RWPE2 (cell line): ENCODE measurements at regions not wholly inside any gene's neighbourhood (a gene's known extent, or its start where the extent isn't known, plus 50 kb on each side); places are given as distances from the start of the nearest gene placed in this dataset.
"Not testable (repeated sequence)": the region's sequence is repeated elsewhere in the genome, so short reads cannot be mapped to it uniquely, and the experiment has no call there.

ENCODE experiments used
- ATAC-seq: fragments of 200-7000 bp; cut with Tn5 transposase; 3 replicates; pipeline ENCODE4 v1.9.1; 2021; ENCODE audit warnings: low read depth
- DNase-seq: peaks from one replicate; pipeline ENCODE4 v3.0.0-alpha.2; 2020; ENCODE audit warnings: low spot score
- H3K27ac ChIP-seq: fragments of 450-650 bp; 2 replicates; pipeline ENCODE4 v1.5.1; 2017; ENCODE audit warnings: mild to moderate bottlenecking; ENCODE audit not compliant: poor library complexity, severe bottlenecking
- H3K27me3 ChIP-seq: fragments of 250-450 bp; sonication (Bioruptor Pico); 2 replicates; pipeline ENCODE4 v1.5.1; 2021; ENCODE audit warnings: mild to moderate bottlenecking, moderate library complexity; ENCODE audit not compliant: insufficient read depth, poor library complexity, severe bottlenecking
- H3K36me3 ChIP-seq: fragments of 250-450 bp; sonication (Bioruptor Pico); 2 replicates; pipeline ENCODE4 v1.5.1; 2020; ENCODE audit warnings: low read depth, mild to moderate bottlenecking, moderate library complexity
- H3K4me1 ChIP-seq: fragments of 250-450 bp; sonication (Bioruptor Pico); 2 replicates; pipeline ENCODE4 v1.5.1; 2021; ENCODE audit warnings: mild to moderate bottlenecking, moderate library complexity; ENCODE audit not compliant: insufficient read depth, poor library complexity, severe bottlenecking
- H3K4me3 ChIP-seq: fragments of 250-450 bp; sonication (Bioruptor Pico); 2 replicates; pipeline ENCODE4 v1.5.1; 2021; ENCODE audit warnings: mild to moderate bottlenecking, moderate library complexity; ENCODE audit not compliant: severe bottlenecking
- H3K9me3 ChIP-seq: fragments of 250-450 bp; sonication (Bioruptor Pico); 2 replicates; pipeline ENCODE4 v1.5.1; 2021; ENCODE audit warnings: mild to moderate bottlenecking, moderate library complexity; ENCODE audit not compliant: severe bottlenecking
- TF ChIP-seq, protein P1 (sequence below): fragments of 450-650 bp; IDR thresholded peaks from one replicate; pipeline ENCODE4 v1.5.1; 2017; ENCODE audit warnings: mild to moderate bottlenecking, moderate library complexity; ENCODE audit not compliant: poor library complexity, severe bottlenecking

DNA sequence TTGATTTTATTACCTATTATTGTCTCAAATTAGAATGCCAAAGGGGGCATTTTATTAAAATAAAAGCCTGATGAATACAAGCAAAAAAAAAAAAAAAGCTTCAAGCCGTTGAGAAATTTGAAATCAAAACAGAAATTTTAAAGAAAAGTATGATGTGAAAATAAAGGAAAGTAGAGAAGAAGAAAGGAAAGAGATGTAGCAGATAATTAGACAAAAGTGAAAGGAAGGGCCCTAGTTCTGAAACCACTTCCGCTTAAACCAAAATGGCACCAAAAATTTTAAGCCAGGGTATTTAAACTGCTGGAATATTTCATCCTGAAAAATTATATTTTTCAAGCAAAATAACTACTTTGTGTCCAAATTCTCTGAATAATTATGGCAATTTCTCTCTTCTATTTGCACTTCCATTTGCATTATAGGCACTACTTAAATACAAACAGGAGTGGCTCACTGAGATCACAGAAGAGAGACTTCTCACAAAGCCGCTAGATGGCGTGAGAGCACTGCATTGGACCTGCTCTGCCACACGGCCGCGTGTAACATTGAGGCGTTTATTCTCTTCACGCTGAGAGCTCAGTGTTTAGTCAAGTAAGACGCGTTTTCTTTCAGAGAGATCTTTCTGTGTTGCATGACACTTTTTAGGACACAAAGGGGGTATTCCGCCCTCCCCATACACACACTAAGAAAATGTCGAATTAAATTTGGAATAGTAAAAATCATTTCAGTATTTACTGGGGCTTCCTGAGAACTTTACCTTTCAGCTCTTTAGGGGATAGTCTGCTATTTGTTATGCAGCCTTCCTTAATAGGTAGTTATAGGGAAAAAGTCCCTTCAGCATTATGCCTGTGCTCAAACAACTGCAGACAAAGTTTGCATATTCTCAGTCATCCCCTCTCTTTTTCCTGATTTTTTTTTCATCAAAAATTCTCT, 368.4 kb upstream of the CCNH start:
- peak; percentile 99 for ATAC-seq

GRCh38 chr5:87778876-87779275, 366.1 kb upstream of the CCNH start:
- TF ChIP-seq, protein P1, sequence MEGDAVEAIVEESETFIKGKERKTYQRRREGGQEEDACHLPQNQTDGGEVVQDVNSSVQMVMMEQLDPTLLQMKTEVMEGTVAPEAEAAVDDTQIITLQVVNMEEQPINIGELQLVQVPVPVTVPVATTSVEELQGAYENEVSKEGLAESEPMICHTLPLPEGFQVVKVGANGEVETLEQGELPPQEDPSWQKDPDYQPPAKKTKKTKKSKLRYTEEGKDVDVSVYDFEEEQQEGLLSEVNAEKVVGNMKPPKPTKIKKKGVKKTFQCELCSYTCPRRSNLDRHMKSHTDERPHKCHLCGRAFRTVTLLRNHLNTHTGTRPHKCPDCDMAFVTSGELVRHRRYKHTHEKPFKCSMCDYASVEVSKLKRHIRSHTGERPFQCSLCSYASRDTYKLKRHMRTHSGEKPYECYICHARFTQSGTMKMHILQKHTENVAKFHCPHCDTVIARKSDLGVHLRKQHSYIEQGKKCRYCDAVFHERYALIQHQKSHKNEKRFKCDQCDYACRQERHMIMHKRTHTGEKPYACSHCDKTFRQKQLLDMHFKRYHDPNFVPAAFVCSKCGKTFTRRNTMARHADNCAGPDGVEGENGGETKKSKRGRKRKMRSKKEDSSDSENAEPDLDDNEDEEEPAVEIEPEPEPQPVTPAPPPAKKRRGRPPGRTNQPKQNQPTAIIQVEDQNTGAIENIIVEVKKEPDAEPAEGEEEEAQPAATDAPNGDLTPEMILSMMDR: no peak
- H3K9me3 ChIP-seq: no peaks in the 10 kb centered on the region
- no peak overlapping the region for H3K27ac ChIP-seq
- H3K4me1 ChIP-seq: no peaks in the 10 kb centered on the region
- peaks cover 23% of the 10 kb centered on the region for H3K27me3 ChIP-seq
- H3K4me3 ChIP-seq: no peak overlapping the region
- H3K36me3 ChIP-seq: no peaks in the 10 kb centered on the region
- DNase-seq: no peak
- no peak for ATAC-seq

More for the DNA sequence above, 368.4 kb upstream of the CCNH start:
- Histone ChIP-seq H3K27me3 (peaks cover 40% of the 10 kb centered on the region), H3K9me3 (no peaks in the 10 kb centered on the region), H3K27ac (no peak overlapping the region), H3K36me3 (no peaks in the 10 kb centered on the region), H3K4me3 (no peak overlapping the region), H3K4me1 (no peaks in the 10 kb centered on the region)
- TF ChIP-seq, protein P1: peak; percentile 99
- peak; percentile 75 for DNase-seq

- ATAC-seq (no peak), DNase-seq (no peak)
- no peak overlapping the region for H3K27ac ChIP-seq
Measured at GRCh38 chr5:87777877-87778276, 365.1 kb upstream of the CCNH start.

DNA sequence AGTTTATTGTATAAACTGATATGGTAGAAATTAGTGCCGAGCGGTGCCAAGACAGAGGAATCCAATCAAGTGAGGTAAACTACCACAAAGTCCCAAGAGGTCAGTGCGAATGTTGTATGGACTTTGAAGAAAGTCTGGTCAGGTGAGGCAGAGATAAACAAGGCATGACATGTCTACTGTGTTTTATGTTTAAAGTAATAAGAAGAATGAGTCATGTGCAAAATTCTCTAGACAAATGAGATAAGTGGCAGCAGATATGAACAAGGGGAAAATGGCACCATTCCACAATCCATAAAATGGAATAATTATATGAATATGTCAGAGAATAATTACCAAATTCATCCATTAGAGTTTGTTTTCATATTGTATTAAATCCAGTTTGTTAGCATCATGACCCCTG, 364.1 kb upstream of the CCNH start:
- Histone ChIP-seq H3K9me3 (no peaks in the 10 kb centered on the region), H3K4me3 (no peak overlapping the region), H3K36me3 (no peaks in the 10 kb centered on the region), H3K27me3 (peaks cover 6% of the 10 kb centered on the region), H3K4me1 (no peaks in the 10 kb centered on the region), H3K27ac (no peak overlapping the region)
- ATAC-seq: no peak
- no peak for DNase-seq
- TF ChIP-seq, protein P1: no peak

More at GRCh38 chr5:87777877-87778276, 365.1 kb upstream of the CCNH start:
- TF ChIP-seq, protein P1: no peak
- H3K36me3 ChIP-seq: no peaks in the 10 kb centered on the region
- peaks cover 17% of the 10 kb centered on the region for H3K27me3 ChIP-seq
- no peak overlapping the region for H3K4me3 ChIP-seq
- H3K4me1 ChIP-seq: no peaks in the 10 kb centered on the region
- no peaks in the 10 kb centered on the region for H3K9me3 ChIP-seq

DNA sequence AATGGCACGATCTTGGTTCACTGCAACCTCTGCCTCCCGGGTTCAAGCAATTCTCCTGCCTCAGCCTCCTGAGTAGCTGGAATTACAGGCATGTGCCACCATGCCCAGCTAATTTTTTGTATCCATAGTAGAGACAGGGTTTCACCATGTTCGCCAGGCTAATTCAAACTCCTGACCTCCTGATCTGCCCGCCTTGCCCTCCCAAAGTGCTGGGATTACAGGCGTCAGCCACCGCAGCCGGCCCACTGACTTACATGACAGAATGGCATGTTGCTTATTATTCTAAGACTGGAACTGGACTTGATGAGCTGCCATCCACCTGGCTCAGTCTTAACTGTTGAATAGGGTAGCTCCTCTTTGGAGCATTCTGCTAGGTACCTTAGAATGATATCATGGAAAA, 363.6 kb upstream of the CCNH start:
- ATAC-seq, H3K27ac ChIP-seq, H3K9me3 ChIP-seq, H3K27me3 ChIP-seq, DNase-seq, H3K4me1 ChIP-seq, H3K4me3 ChIP-seq, H3K36me3 ChIP-seq: not testable (repeated sequence)
